ENCODE measurements at regions not wholly inside any gene's neighbourhood (a gene's known extent, or its start where the extent isn't known, plus 50 kb on each side); places are given as distances from the start of the nearest gene placed in this dataset.

DNA sequence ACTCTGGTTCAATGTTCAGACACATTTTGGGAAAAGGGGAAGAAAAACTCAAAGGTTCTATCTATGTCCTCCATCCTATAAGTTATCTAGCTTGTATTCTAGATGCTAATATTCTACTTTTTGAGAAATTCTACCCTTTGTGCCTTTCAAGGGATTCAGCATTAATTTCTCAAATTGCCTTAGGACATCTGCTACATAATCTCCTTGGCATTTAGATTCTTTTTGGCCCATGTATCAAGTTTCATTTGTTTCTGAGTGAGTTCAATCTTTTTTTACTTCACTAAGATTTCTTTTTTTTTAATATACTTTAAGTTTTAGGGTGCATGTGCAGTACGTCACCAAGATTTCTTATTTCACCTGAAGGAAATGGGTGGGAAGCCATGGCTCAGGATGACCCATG is 232.7 kb upstream of the TENT5A start:
- Histone ChIP-seq H3K4me1 (no peaks in the 10 kb centered on the region), H3K9me3 (peaks cover 0 to 4% (median 0%) of the 10 kb centered on the region in 3 donors), H3K27me3 (no peaks in the 10 kb centered on the region), H3K4me3 (no peak overlapping the region), H3K36me3 (no peaks in the 10 kb centered on the region), H3K27ac (no peak overlapping the region)
- TF ChIP-seq, protein P1, sequence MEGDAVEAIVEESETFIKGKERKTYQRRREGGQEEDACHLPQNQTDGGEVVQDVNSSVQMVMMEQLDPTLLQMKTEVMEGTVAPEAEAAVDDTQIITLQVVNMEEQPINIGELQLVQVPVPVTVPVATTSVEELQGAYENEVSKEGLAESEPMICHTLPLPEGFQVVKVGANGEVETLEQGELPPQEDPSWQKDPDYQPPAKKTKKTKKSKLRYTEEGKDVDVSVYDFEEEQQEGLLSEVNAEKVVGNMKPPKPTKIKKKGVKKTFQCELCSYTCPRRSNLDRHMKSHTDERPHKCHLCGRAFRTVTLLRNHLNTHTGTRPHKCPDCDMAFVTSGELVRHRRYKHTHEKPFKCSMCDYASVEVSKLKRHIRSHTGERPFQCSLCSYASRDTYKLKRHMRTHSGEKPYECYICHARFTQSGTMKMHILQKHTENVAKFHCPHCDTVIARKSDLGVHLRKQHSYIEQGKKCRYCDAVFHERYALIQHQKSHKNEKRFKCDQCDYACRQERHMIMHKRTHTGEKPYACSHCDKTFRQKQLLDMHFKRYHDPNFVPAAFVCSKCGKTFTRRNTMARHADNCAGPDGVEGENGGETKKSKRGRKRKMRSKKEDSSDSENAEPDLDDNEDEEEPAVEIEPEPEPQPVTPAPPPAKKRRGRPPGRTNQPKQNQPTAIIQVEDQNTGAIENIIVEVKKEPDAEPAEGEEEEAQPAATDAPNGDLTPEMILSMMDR (IDR thresholded peaks at IDR 0.05), result no peak
- TF ChIP-seq EP300 (IDR thresholded peaks at IDR 0.05), result no peak
- no peak for TF ChIP-seq POLR2AphosphoS5 (IDR thresholded peaks at IDR 0.05)
- 57 to 60% methylated on average over 1 of the region's 1 CpG for WGBS, 2 donors (ENCODE audit: low coverage in 1 of 2)
- no peak for ATAC-seq

DNA sequence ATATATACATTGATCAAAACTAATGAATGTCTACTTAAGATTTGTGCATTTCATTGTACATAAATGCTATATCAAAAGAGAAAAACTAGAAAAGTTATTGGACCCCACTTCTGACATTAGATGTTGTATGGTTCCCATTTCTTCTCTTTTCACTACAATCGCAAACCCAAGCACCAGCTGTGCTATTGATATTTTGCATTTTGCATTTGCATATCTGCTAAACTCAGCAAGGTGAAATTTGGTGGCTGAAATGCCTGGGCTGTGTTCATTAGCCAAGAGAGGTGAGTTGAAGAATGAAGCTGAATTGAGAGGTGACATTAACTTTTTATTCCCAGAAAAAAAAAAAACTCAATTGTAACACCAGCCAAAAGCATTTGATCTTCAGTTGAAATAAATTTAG is 232.1 kb upstream of the TENT5A start:
- Histone ChIP-seq H3K9me3 (peaks cover 0 to 10% (median 0%) of the 10 kb centered on the region in 3 donors), H3K27ac (no peak overlapping the region), H3K4me1 (no peaks in the 10 kb centered on the region), H3K4me3 (no peak overlapping the region), H3K36me3 (no peaks in the 10 kb centered on the region), H3K27me3 (no peaks in the 10 kb centered on the region)
- no peak for ATAC-seq
- TF ChIP-seq EP300 (IDR thresholded peaks at IDR 0.05), result no peak
- no peak for TF ChIP-seq POLR2A (IDR thresholded peaks at IDR 0.05)
- TF ChIP-seq, protein P1 (IDR thresholded peaks at IDR 0.05), result no peak
- TF ChIP-seq POLR2AphosphoS5 (IDR thresholded peaks at IDR 0.05), result no peak
- 81 to 100% methylated on average over 1 of the region's 1 CpG for WGBS, 2 donors (ENCODE audit: low coverage in 1 of 2)

DNA sequence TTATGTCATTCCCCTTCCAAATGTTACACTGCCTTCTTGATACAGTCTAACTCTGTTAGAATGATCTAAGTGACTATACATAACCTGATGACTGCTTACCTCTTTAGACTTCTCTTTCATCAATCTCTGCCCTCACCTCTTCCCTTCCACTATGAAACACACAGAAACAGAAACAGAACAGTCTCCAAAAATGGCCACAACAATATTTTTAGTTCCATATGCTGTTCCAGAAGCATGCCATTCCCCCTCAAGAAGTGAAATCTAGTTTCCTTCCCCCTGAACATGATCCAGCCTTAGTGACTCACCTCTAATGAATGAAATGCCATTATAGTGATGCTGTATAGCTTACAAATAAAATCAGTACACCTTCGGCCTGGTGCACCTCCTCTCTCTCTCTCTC is 229.3 kb upstream of the TENT5A start:
- no peak overlapping the region for H3K4me3 ChIP-seq
- H3K36me3 ChIP-seq, result no peaks in the 10 kb centered on the region
- peaks cover 0 to 16% (median 0%) of the 10 kb centered on the region in 3 donors for H3K9me3 ChIP-seq
- H3K27ac ChIP-seq, result no peak overlapping the region
- ATAC-seq, result no peak
- no peaks in the 10 kb centered on the region for H3K4me1 ChIP-seq
- no peaks in the 10 kb centered on the region for H3K27me3 ChIP-seq
- 48 to 53% methylated on average over 1 of the region's 1 CpG for WGBS, 2 donors (ENCODE audit: low coverage in 1 of 2)
- TF ChIP-seq EP300 (IDR thresholded peaks at IDR 0.05), result no peak

- H3K27ac ChIP-seq, result no peak overlapping the region
- H3K4me3 ChIP-seq, result no peak overlapping the region
- H3K9me3 ChIP-seq, result peaks cover 0 to 26% (median 0%) of the 10 kb centered on the region in 3 donors
- TF ChIP-seq, protein P1 (IDR thresholded peaks at IDR 0.05), result no peak
- TF ChIP-seq POLR2AphosphoS5 (IDR thresholded peaks at IDR 0.05), result no peak
- TF ChIP-seq POLR2A (IDR thresholded peaks at IDR 0.05), result no peak
- TF ChIP-seq EP300 (IDR thresholded peaks at IDR 0.05), result no peak
- H3K36me3 ChIP-seq, result no peaks in the 10 kb centered on the region
- ATAC-seq, result no peak
- H3K27me3 ChIP-seq, result no peaks in the 10 kb centered on the region
- H3K4me1 ChIP-seq, result no peaks in the 10 kb centered on the region
- WGBS, 2 donors (ENCODE audit: low coverage in 1 of 2), result 91 to 100% methylated on average over 1 of the region's 1 CpG
Observed at GRCh38 chr6:81979767-81980166, 227.3 kb upstream of the TENT5A start.

GRCh38 chr6:81979329-81979728 is 226.8 kb upstream of the TENT5A start:
- ATAC-seq, result no peak
- Histone ChIP-seq H3K36me3 (no peaks in the 10 kb centered on the region), H3K4me1 (no peaks in the 10 kb centered on the region), H3K4me3 (no peak overlapping the region), H3K27ac (no peak overlapping the region), H3K27me3 (no peaks in the 10 kb centered on the region), H3K9me3 (peaks cover 0 to 28% (median 0%) of the 10 kb centered on the region in 3 donors)
- no peak for TF ChIP-seq POLR2AphosphoS5 (IDR thresholded peaks at IDR 0.05)
- TF ChIP-seq POLR2A (IDR thresholded peaks at IDR 0.05), result no peak
- TF ChIP-seq, protein P1 (IDR thresholded peaks at IDR 0.05), result no peak
- TF ChIP-seq EP300 (IDR thresholded peaks at IDR 0.05), result no peak

All from gastroesophageal sphincter (tissue), 4 donors.